ENCODE measurements at regions not wholly inside any gene's neighbourhood (a gene's known extent, or its start where the extent isn't known, plus 50 kb on each side); places are given as distances from the start of the nearest gene placed in this dataset.

DNA sequence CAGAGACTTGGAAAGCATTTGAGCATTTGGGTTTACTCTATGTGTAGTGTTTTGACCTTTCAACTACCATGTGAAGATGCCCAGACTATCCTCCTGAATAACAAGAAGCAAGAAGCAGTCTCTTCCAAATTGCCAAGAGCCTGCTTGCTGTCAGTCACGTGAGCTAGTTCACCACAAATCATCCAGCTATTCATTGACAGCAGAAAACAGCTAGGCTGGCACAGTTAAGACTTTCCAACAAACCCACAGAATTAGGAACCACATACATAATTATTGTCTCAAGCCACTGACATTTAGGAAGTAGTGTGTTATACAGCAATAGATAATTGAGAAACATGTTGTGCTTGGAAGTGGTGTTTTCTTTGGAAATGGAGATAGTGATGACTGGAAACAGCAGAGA is 1652.0 kb downstream of the NCAM2 start:
- TF ChIP-seq CTCF (IDR thresholded peaks at IDR 0.05; ENCODE audit: low read depth, low read length) (no peak), EZH2phosphoT487 (IDR thresholded peaks at IDR 0.05; ENCODE audit: low read depth) (no peak)

All from OCI-LY3 (cell line).